AG09309 (cell line): ENCODE measurements at regions not wholly inside any gene's neighbourhood (a gene's known extent, or its start where the extent isn't known, plus 50 kb on each side); places are given as distances from the start of the nearest gene placed in this dataset.

Experiments
- DNase-seq: peaks from one replicate; pipeline ENCODE4 v3.0.0-alpha.2; 2010; ENCODE audit warnings: low read depth
- H3K4me3 ChIP-seq: 2 replicates; pipeline ENCODE4 v1.5.1; 2011; ENCODE audit warnings: mild to moderate bottlenecking, low read depth, low read length, moderate library complexity; ENCODE audit not compliant: control insufficient read depth
- CTCF ChIP-seq: IDR thresholded peaks from 2 replicates; pipeline ENCODE4 v1.5.1; 2011; ENCODE audit warnings: mild to moderate bottlenecking, low read depth, low read length, inconsistent platforms; ENCODE audit not compliant: insufficient read depth, control insufficient read depth; ENCODE audit errors: missing control alignments

GRCh38 chr10:25701652-25702051, 232.4 kb upstream of the MYO3A start:
- no peak for TF ChIP-seq CTCF
- H3K4me3 ChIP-seq: no peak overlapping the region
- DNase-seq: no peak

- no peak for TF ChIP-seq CTCF
- no peak for DNase-seq
- H3K4me3 ChIP-seq: no peak overlapping the region
Observed at GRCh38 chr10:25704622-25705021, 229.4 kb upstream of the MYO3A start.

GRCh38 chr10:25707572-25707971, 226.5 kb upstream of the MYO3A start:
- TF ChIP-seq CTCF: no peak
- no peak for DNase-seq
- H3K4me3 ChIP-seq: no peak overlapping the region

GRCh38 chr10:25707976-25708671, 225.9 kb upstream of the MYO3A start:
- TF ChIP-seq CTCF: no peak
- H3K4me3 ChIP-seq: no peak overlapping the region
- no peak for DNase-seq

- no peak overlapping the region for H3K4me3 ChIP-seq
- TF ChIP-seq CTCF: no peak
- DNase-seq: no peak
Observed at GRCh38 chr10:25713894-25714240, 220.2 kb upstream of the MYO3A start.

- no peak overlapping the region for H3K4me3 ChIP-seq
- DNase-seq: no peak
- no peak for TF ChIP-seq CTCF
Observed at GRCh38 chr10:25724241-25724640, 209.8 kb upstream of the MYO3A start.
